GM12878 (cell line): ENCODE measurements at regions not wholly inside any gene's neighbourhood (a gene's known extent, or its start where the extent isn't known, plus 50 kb on each side); places are given as distances from the start of the nearest gene placed in this dataset.

Source experiments
- ATAC-seq: fragments of 200-7000 bp; cut with Tn5 transposase; 3 replicates; pipeline ENCODE4 v1.9.1; 2020; ENCODE audit warnings: mild to moderate bottlenecking, moderate library complexity
- BruUV-seq: library from RNA; stranded (reverse); fragments of 400-500 nt; replicated peaks from 2 replicates; lab custom pipeline; 2021; lab: Mats Ljungman, UMichigan
- CTCF ChIA-PET: fragments of 300-600 bp; sonication (Branson Sonifier 250); formaldehyde crosslinking; extraction: SDS; loops from one replicate; lab custom pipeline; 2021; ENCODE audit warnings: inconsistent platforms; lab: Yijun Ruan, JAX
- POLR2A ChIA-PET: fragments of 350-600 bp; formaldehyde crosslinking; extraction: SDS; loops from one replicate; lab custom pipeline; 2021; ENCODE audit warnings: inconsistent platforms; lab: Charles Lee
- RAD21 ChIA-PET: fragments of 300-600 bp; sonication (Branson Sonifier 250); formaldehyde crosslinking; loops from one replicate; lab custom pipeline; 2023; ENCODE audit warnings: antibody characterized with exemption; ENCODE audit not compliant: unreplicated experiment; lab: Charles Lee
- SMC1A ChIA-PET: fragments of 300-600 bp; sonication (Branson Sonifier 250); formaldehyde crosslinking; loops from one replicate; lab custom pipeline; 2023; ENCODE audit not compliant: unreplicated experiment, uncharacterized antibody; lab: Charles Lee
- DNase-seq: peaks from one replicate; pipeline ENCODE4 v3.0.0-alpha.2; 2011; ENCODE audit warnings: low read depth, low spot score
- FAIRE-seq: peaks from 3 replicates; lab custom pipeline; 2011; peaks lifted over from hg19 to GRCh38; lab: Jason Lieb, UNC
- H2AFZ ChIP-seq: 2 replicates; pipeline ENCODE4 v1.6.0; 2011; ENCODE audit warnings: low read depth, low read length, control low read depth; ENCODE audit not compliant: control insufficient read depth
- H3K27ac ChIP-seq: 2 replicates; pipeline ENCODE4 v1.5.1; 2011; ENCODE audit warnings: control low read depth; ENCODE audit not compliant: control insufficient read depth, insufficient read depth
- H3K27me3 ChIP-seq, 2 experiments: replicated peaks in 1 of 2; 2 replicates each; pipeline versions ENCODE4 v1.6.0 to v1.6.1; 2011; ENCODE audit warnings: low read length in 1 of 2; ENCODE audit not compliant: control insufficient read depth in 2 of 2, insufficient read depth in 2 of 2
- H3K36me3 ChIP-seq, 2 experiments: 2 replicates each; pipeline ENCODE4 v1.5.1; 2011; ENCODE audit warnings: low read length in 1 of 2; ENCODE audit not compliant: control insufficient read depth in 2 of 2, insufficient read depth in 2 of 2
- H3K4me1 ChIP-seq: 2 replicates; pipeline ENCODE4 v1.6.1; 2011; ENCODE audit warnings: mild to moderate bottlenecking, low read length, moderate library complexity, mixed read lengths; ENCODE audit not compliant: control insufficient read depth, insufficient read depth
- H3K4me2 ChIP-seq: 2 replicates; pipeline ENCODE4 v1.6.0; 2011; ENCODE audit warnings: control low read depth; ENCODE audit not compliant: control insufficient read depth, insufficient read depth
- H3K4me3 ChIP-seq: fragments of 200-600 bp; sonication (generic); 2 replicates; pipeline ENCODE4 v1.5.1; 2016
- H3K79me2 ChIP-seq: 2 replicates; pipeline ENCODE4 v1.6.0; 2011; ENCODE audit warnings: low read length; ENCODE audit not compliant: control insufficient read depth, insufficient read depth
- H3K9ac ChIP-seq: 2 replicates; pipeline ENCODE4 v1.8.0; 2011; ENCODE audit warnings: low read length, control low read depth, mixed read lengths; ENCODE audit not compliant: control insufficient read depth, insufficient read depth
- H3K9me3 ChIP-seq: replicated peaks from 3 replicates; pipeline ENCODE4 v1.5.1; 2011; ENCODE audit warnings: mild to moderate bottlenecking, low read length; ENCODE audit not compliant: control insufficient read depth, insufficient read depth
- H4K20me1 ChIP-seq: 2 replicates; pipeline ENCODE4 v1.6.0; 2011; ENCODE audit not compliant: control insufficient read depth, insufficient read depth
- BACH1 ChIP-seq: fragments of 450-650 bp; IDR thresholded peaks from 2 replicates; pipeline ENCODE4 v1.6.1; 2017; ENCODE audit warnings: mild to moderate bottlenecking, borderline replicate concordance
- BCL11A ChIP-seq: IDR thresholded peaks from 2 replicates; pipeline ENCODE4 v1.6.1; 2011; ENCODE audit warnings: low read depth, low read length
- CBFB ChIP-seq: IDR thresholded peaks from 2 replicates; pipeline ENCODE4 v1.6.1; 2016; ENCODE audit warnings: antibody characterized with exemption, low read depth
- CBX3 ChIP-seq: fragments of 200-600 bp; sonication (generic); IDR thresholded peaks from 2 replicates; pipeline ENCODE4 v1.6.1; 2016; ENCODE audit warnings: low read depth, borderline replicate concordance
- HDAC2 ChIP-seq: fragments of 200-600 bp; sonication (generic); IDR thresholded peaks from 2 replicates; pipeline ENCODE4 v1.6.1; 2017
- IRF3 ChIP-seq: fragments of 450-650 bp; IDR thresholded peaks from 2 replicates; pipeline ENCODE4 v1.6.1; 2014; ENCODE audit warnings: mild to moderate bottlenecking
- IRF5 ChIP-seq: fragments of 450-650 bp; IDR thresholded peaks from 2 replicates; pipeline ENCODE4 v1.6.1; 2017; ENCODE audit warnings: borderline replicate concordance
- MTA2 ChIP-seq: fragments of 450-650 bp; IDR thresholded peaks from 2 replicates; pipeline ENCODE4 v1.6.1; 2016; ENCODE audit warnings: low read depth, mild to moderate bottlenecking, moderate library complexity
- MXI1 ChIP-seq: fragments of 150-350 bp; IDR thresholded peaks from 2 replicates; pipeline ENCODE4 v1.6.1; 2011; ENCODE audit warnings: low read depth, mild to moderate bottlenecking, inconsistent platforms, low read length, improper control_type of control experiment
- NFXL1 ChIP-seq: fragments of 450-650 bp; IDR thresholded peaks from 2 replicates; pipeline ENCODE4 v1.6.1; 2017; ENCODE audit warnings: antibody characterized with exemption, mild to moderate bottlenecking, borderline replicate concordance
- RAD51 ChIP-seq: fragments of 450-650 bp; IDR thresholded peaks from 2 replicates; pipeline ENCODE4 v1.6.1; 2016; ENCODE audit warnings: moderate library complexity, mild to moderate bottlenecking, inconsistent platforms
- RB1 ChIP-seq: fragments of 450-650 bp; formaldehyde crosslinking; IDR thresholded peaks from 2 replicates; pipeline ENCODE4 v1.6.1; 2017; ENCODE audit warnings: mild to moderate bottlenecking, borderline replicate concordance
- RBBP5 ChIP-seq: fragments of 200-600 bp; sonication (generic); conservative IDR thresholded peaks from 2 replicates; pipeline ENCODE4 v1.6.1; 2016
- SMARCA5 ChIP-seq: fragments of 450-650 bp; IDR thresholded peaks from 2 replicates; pipeline ENCODE4 v1.6.1; 2017; ENCODE audit warnings: mild to moderate bottlenecking
- SMC3 ChIP-seq: IDR thresholded peaks from 2 replicates; pipeline ENCODE4 v1.6.1; 2011; ENCODE audit warnings: low read length, improper control_type of control experiment, borderline replicate concordance
- SUZ12 ChIP-seq: fragments of 200-600 bp; sonication (generic); IDR thresholded peaks from one replicate; pipeline ENCODE4 v1.6.1; 2018; ENCODE audit warnings: antibody characterized with exemption, mild to moderate bottlenecking; ENCODE audit not compliant: unreplicated experiment
- TBL1XR1 ChIP-seq: IDR thresholded peaks from 2 replicates; pipeline ENCODE4 v1.6.1; 2012; ENCODE audit warnings: low read depth, low read length, improper control_type of control experiment
- ZNF274 ChIP-seq: IDR thresholded peaks from one replicate; pipeline ENCODE4 v1.8.0; 2011; ENCODE audit not compliant: insufficient read length, insufficient read depth
- ZNF384 ChIP-seq: IDR thresholded peaks from 2 replicates; pipeline ENCODE4 v1.6.1; 2012; ENCODE audit warnings: low read depth, mild to moderate bottlenecking, low read length, improper control_type of control experiment, borderline replicate concordance
- WGBS: methylation state at CpG from one replicate; pipeline ENCODE4 v1.1.6; 2016; ENCODE audit warnings: low lambda C conversion rate; ENCODE audit not compliant: insufficient replicate concordance, insufficient coverage; ENCODE audit errors: missing lambda C conversion rate; 5-methylcytosine and 5-hydroxymethylcytosine counted together
- in situ Hi-C: fragments of 300-500 bp; cut with MboI; formaldehyde crosslinking; loops from 9 replicates; pipeline ENCODE4 v1.14.3; 2018; ENCODE audit warnings: mixed read lengths
- intact Hi-C: fragments of 100-400 bp; cut with micrococcal nuclease; formaldehyde crosslinking; loops from one replicate; pipeline ENCODE4 v1.14.2; 2022; ENCODE audit not compliant: unreplicated experiment

- Histone ChIP-seq H4K20me1 (no peaks in the 10 kb centered on the region), H3K36me3 (no peaks in the 10 kb centered on the region), H3K9me3 (no peaks in the 10 kb centered on the region), H3K4me1 (no peaks in the 10 kb centered on the region), H3K79me2 (no peaks in the 10 kb centered on the region), H3K4me2 (no peak overlapping the region), H3K27ac (no peak overlapping the region), H3K27me3 (no peaks in the 10 kb centered on the region), H2AFZ (no peak overlapping the region), H3K4me3 (no peak overlapping the region), H3K9ac (no peak overlapping the region)
- ChIA-PET RAD21 (no interaction called here), CTCF (no interaction called here), SMC1A (no interaction called here), POLR2A (no interaction called here)
- ATAC-seq (no peak), FAIRE-seq (no peak), DNase-seq (no peak)
- WGBS: 33% methylated on average over 16 of the region's 16 CpGs
- intact Hi-C loops: no loop called here
- BruUV-seq: no TSS peak
- in situ Hi-C loops: no loop called here
- TF ChIP-seq ZNF274 (no peak), IRF3 (no peak), ZNF384 (no peak), SUZ12 (no peak), BCL11A (no peak), SMARCA5 (no peak), HDAC2 (no peak), RAD51 (no peak), MTA2 (no peak), SMC3 (no peak), RB1 (no peak), BACH1 (no peak), IRF5 (no peak), CBFB (no peak), RBBP5 (no peak), NFXL1 (no peak), TBL1XR1 (no peak), MXI1 (no peak), CBX3 (no peak)
These were observed 614.2 kb upstream of the ADARB2 start for GRCh38 chr10:2351566-2351965.
